Ascending aorta (tissue), 2 donors: ENCODE measurements at regions not wholly inside any gene's neighbourhood (a gene's known extent, or its start where the extent isn't known, plus 50 kb on each side); places are given as distances from the start of the nearest gene placed in this dataset.

Experiments
- DNase-seq, 2 donors: peaks; one replicate each; pipeline ENCODE4 v3.0.0-alpha.2; 2019; ENCODE audit warnings: low spot score in 2 of 2
- H3K27ac ChIP-seq, 2 donors: fragments of 200-600 bp; sonication (generic); one replicate each; pipeline ENCODE4 v1.5.1; 2016 to 2017; ENCODE audit warnings: mild to moderate bottlenecking in 1 of 2
- H3K27me3 ChIP-seq: fragments of 200-600 bp; sonication (generic); one replicate; pipeline ENCODE4 v1.5.1; 2017
- H3K36me3 ChIP-seq, 2 donors: fragments of 200-600 bp; sonication (generic); one replicate each; pipeline ENCODE4 v1.5.1; 2016
- H3K4me1 ChIP-seq, 2 donors: fragments of 200-600 bp; sonication (generic); one replicate each; pipeline ENCODE4 v1.5.1; 2016 to 2017; ENCODE audit warnings: mild to moderate bottlenecking in 1 of 2
- H3K4me3 ChIP-seq, 2 donors: fragments of 200-600 bp; sonication (generic); one replicate each; pipeline ENCODE4 v1.5.1; 2016 to 2017; ENCODE audit warnings: mild to moderate bottlenecking in 1 of 2
- H3K9me3 ChIP-seq, 2 donors: fragments of 200-600 bp; sonication (generic); one replicate each; pipeline ENCODE4 v1.5.1; 2016
- CTCF ChIP-seq, 3 experiments: fragments of 200-600 bp in 2 of 3; fragments of 450-650 bp in 1 of 3; sonication (generic) in 2 of 3; IDR thresholded peaks; one replicate each; pipeline ENCODE4 v1.5.1; 2016 to 2019; ENCODE audit warnings: antibody characterized with exemption in 3 of 3, mild to moderate bottlenecking in 1 of 3, moderate library complexity in 1 of 3
- intact Hi-C: fragments of 100-400 bp; cut with DNase I; formaldehyde crosslinking; loops from one replicate; pipeline ENCODE4 v1.15.1; 2023

DNA sequence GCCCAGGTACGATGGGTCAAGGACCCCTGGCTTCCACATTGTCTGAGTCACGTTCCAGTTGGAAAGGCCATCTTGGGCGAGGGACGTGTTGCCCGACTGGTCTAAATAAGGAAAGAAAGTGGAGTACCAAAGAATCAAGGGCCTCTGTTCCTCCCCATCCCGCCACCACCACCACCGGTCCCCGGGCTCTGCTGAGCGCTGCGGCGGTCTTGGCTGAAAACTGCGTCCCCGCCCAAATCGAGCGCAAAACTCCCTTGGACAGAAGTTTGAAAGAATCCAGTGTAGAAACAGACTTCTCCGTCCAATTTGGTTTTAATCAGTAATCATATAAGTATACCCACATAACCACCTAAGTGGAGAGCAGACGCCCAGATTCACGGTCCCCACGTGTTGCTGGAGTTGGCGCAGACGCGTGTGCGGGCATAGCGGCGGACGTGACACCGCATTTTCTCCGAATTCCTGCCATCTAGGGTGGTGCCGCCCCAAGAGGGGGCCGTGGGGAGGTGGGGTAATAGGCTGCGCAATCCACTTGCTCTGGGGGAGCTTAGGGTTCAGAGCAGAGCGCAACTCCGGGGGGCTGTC is 243.8 kb upstream of the TOPAZ1 start:
- DNase-seq = no peak

DNA sequence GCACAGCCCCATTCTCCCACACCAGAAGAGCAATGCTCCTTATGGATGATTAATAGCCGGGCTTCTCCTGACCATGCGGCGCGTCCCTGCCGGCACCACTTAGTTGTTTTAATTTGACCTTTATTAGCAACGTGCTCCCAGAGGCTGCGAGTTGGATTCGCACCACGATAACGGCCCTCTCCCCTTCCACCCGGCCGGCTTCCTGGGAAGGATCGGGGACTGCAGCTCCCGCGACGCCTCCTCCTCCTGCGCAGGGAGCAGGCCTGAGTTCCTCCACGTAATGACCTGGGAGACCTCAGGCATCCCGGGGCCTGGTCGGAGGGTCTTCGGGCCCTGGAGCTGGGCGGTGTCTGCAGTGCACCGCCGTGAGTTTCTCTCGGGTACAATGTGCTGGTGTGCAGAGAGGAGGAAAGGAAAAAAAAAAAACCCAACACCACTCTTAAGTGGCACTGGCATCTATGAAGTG is 243.3 kb upstream of the TOPAZ1 start:
- Histone ChIP-seq H3K4me1 (peaks cover 15 to 39% of the 10 kb centered on the region in 2 donors), H3K27ac (no peak overlapping the region), H3K36me3 (no peaks in the 10 kb centered on the region)

More for the DNA sequence above, 243.8 kb upstream of the TOPAZ1 start:
- no peak overlapping the region for H3K27ac ChIP-seq
- peaks cover 15 to 39% of the 10 kb centered on the region in 2 donors for H3K4me1 ChIP-seq
- no peak for TF ChIP-seq CTCF (IDR thresholded peaks at IDR 0.05)
- peaks cover 24% of the 10 kb centered on the region for H3K27me3 ChIP-seq
- intact Hi-C loops = loop anchor here (5.0 to 10.0 kb wide), 2 partner anchors 141 to 233 kb away; no protein-coding TSS in a partner anchor
- no peaks in the 10 kb centered on the region for H3K9me3 ChIP-seq
- no peaks in the 10 kb centered on the region for H3K36me3 ChIP-seq
- H3K4me3 ChIP-seq = peak overlapping the region; percentile 45 to 75

DNA sequence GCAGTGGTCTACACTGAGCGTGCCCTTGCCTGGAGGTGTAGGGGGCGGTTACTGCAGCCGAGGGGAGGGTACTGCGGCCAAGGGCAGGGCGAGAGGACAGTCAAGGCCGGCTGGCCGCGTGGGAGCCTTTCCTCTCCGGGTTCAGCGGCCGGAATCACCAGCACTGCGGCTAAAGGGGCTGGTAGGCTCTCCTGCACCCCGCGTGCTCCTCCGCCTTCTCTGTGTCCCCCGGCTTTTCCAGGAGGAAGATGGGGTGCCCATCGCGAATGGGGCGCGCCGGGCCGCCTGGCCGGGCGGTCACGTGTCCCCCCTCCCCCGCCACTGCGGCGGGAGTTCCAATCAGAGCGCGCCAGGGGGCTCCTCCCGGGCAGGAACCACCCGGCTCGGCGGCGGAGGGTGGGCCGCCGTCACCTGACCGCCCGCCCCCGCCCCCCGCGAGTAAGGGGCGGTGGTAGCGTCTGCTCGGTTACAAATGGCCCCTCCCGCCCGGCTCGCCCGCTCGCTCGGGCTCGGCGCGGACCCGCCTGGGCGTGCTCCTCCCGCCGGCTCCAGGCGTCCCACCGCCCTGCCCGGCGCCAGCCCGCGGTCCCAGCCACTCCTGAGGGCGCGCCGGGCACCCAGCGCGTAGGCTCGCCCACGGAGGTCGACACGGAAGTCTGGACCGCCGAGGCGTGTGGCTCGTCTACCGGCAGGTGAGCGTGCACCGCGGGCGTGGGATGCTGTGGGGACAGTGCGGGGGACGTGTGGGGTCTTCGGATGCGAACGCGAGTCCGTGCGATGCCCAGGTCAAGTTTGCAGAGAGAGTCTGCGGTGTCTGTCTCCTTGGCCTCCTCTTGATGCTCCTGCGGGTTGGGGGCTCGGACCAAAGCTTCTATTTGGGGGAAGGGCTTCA is 242.6 kb upstream of the TOPAZ1 start:
- H3K36me3 ChIP-seq = no peaks in the 10 kb centered on the region
- no peaks in the 10 kb centered on the region for H3K9me3 ChIP-seq
- no peak overlapping the region for H3K27ac ChIP-seq
- H3K4me1 ChIP-seq = peaks cover 15 to 39% of the 10 kb centered on the region in 2 donors
- peak overlapping the region; percentile 45 to 75 for H3K4me3 ChIP-seq
- H3K27me3 ChIP-seq = peaks cover 24% of the 10 kb centered on the region
- DNase-seq = no peak
- no peak for TF ChIP-seq CTCF (IDR thresholded peaks at IDR 0.05)
- intact Hi-C loops = loop anchor here (5.0 to 10.0 kb wide), 2 partner anchors 142 to 234 kb away; no protein-coding TSS in a partner anchor

More for the DNA sequence above, 243.3 kb upstream of the TOPAZ1 start:
- no peak for TF ChIP-seq CTCF (IDR thresholded peaks at IDR 0.05)
- intact Hi-C loops = loop anchor here (5.0 to 10.0 kb wide), 2 partner anchors 141 to 234 kb away; no protein-coding TSS in a partner anchor
- no peak for DNase-seq
- Histone ChIP-seq H3K27me3 (peaks cover 24% of the 10 kb centered on the region), H3K4me3 (peak overlapping the region; percentile 45 to 75), H3K9me3 (no peaks in the 10 kb centered on the region)

GRCh38 chr3:43999728-44000319 is 241.9 kb upstream of the TOPAZ1 start:
- Histone ChIP-seq H3K9me3 (no peaks in the 10 kb centered on the region), H3K4me3 (peak overlapping the region; percentile 45 to 75), H3K27me3 (peaks cover 24% of the 10 kb centered on the region), H3K4me1 (peaks cover 14 to 37% of the 10 kb centered on the region in 2 donors), H3K27ac (no peak overlapping the region), H3K36me3 (no peaks in the 10 kb centered on the region)
- intact Hi-C loops = loop anchor here (5.0 to 10.0 kb wide), 2 partner anchors 143 to 235 kb away; no protein-coding TSS in a partner anchor
- DNase-seq = no peak
- no peak for TF ChIP-seq CTCF (IDR thresholded peaks at IDR 0.05)

GRCh38 chr3:44000586-44000985 is 241.1 kb upstream of the TOPAZ1 start:
- Histone ChIP-seq H3K4me1 (peaks cover 7 to 29% of the 10 kb centered on the region in 2 donors), H3K36me3 (no peaks in the 10 kb centered on the region), H3K9me3 (no peaks in the 10 kb centered on the region), H3K27ac (no peak overlapping the region), H3K27me3 (peaks cover 21% of the 10 kb centered on the region), H3K4me3 (no peak overlapping the region)
- intact Hi-C loops = no loop called here
- no peak for TF ChIP-seq CTCF (IDR thresholded peaks at IDR 0.05)
- no peak for DNase-seq
